ENCODE measurements at regions not wholly inside any gene's neighbourhood (a gene's known extent, or its start where the extent isn't known, plus 50 kb on each side); places are given as distances from the start of the nearest gene placed in this dataset.

DNA sequence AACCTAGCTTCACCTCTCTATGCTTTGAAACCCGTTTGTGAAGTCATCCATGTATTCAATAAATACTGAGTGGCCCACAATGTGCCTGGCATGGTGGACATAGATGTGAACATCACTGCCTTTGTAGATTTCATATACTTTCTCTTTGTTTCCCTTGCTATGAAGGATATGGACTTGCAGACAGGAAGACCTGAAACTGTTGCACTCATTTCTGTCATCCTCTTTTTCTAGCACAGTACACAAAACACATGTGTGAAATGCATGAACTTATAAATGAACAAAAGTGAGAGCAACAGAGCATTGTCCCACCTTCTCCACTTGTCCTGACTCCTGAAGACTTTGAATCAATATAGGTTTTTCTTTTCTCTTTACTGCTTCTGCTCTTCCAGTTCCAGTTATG, 249.4 kb upstream of the LINC00305 start:
- TF ChIP-seq, protein P1, sequence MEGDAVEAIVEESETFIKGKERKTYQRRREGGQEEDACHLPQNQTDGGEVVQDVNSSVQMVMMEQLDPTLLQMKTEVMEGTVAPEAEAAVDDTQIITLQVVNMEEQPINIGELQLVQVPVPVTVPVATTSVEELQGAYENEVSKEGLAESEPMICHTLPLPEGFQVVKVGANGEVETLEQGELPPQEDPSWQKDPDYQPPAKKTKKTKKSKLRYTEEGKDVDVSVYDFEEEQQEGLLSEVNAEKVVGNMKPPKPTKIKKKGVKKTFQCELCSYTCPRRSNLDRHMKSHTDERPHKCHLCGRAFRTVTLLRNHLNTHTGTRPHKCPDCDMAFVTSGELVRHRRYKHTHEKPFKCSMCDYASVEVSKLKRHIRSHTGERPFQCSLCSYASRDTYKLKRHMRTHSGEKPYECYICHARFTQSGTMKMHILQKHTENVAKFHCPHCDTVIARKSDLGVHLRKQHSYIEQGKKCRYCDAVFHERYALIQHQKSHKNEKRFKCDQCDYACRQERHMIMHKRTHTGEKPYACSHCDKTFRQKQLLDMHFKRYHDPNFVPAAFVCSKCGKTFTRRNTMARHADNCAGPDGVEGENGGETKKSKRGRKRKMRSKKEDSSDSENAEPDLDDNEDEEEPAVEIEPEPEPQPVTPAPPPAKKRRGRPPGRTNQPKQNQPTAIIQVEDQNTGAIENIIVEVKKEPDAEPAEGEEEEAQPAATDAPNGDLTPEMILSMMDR (IDR thresholded peaks at IDR 0.05), result no peak
- TF ChIP-seq POLR2A (IDR thresholded peaks at IDR 0.05), result no peak

Measured in Peyer's patch (tissue), 4 donors.